ENCODE measurements at regions not wholly inside any gene's neighbourhood (a gene's known extent, or its start where the extent isn't known, plus 50 kb on each side); places are given as distances from the start of the nearest gene placed in this dataset.
A peak's percentile ranks its signal among the peaks of the same experiment; 100 is the strongest.
"Not testable (repeated sequence)": the region's sequence is repeated elsewhere in the genome, so short reads cannot be mapped to it uniquely, and the experiment has no call there.

- DNase-seq, result no peak
These were observed 491.9 kb upstream of the FSIP2 start for GRCh38 chr2:185246717-185247116.

GRCh38 chr2:185255566-185255965 is 483.0 kb upstream of the FSIP2 start:
- DNase-seq, result no peak

DNA sequence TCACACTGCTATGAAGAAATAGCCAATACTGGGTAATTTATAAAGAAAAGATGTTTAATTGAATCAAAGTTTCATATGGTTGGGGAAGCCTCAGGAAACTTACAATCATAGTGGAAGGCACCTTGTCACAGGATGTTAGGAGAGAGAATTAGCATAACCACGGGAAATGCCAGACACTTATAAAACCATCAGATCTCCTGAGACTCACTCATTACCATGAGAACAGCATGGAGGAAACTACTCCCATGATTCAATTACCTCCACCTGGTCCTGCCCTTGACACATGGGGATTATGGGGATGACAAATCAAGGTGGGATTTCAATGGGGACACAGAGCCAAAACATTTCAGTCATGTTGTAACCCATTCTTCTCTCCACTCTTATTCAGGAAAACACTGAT is 472.9 kb upstream of the FSIP2 start:
- no peak for DNase-seq

DNA sequence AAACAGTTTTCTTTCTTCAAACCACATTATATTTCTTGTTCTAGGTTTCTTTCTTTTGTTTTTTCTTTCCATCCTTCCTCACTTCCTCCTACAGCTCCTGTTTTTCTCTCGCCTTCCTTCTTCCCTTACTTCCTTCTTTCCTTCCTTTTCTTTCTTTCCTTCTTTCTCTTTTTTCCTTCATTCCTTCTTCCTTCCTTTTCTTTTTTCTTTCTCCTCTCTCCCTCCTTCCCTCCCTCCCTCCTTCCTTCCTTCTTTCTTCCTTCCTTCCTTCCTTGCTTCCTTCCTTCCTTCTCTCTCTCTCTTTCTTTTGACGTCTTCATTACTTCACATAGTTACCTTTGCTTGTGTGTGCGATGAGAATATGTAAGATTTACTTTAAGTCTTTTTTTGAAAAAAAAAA is 470.0 kb upstream of the FSIP2 start:
- DNase-seq, result no peak

GRCh38 chr2:185274718-185275484 is 463.7 kb upstream of the FSIP2 start:
- DNase-seq, result no peak

DNA sequence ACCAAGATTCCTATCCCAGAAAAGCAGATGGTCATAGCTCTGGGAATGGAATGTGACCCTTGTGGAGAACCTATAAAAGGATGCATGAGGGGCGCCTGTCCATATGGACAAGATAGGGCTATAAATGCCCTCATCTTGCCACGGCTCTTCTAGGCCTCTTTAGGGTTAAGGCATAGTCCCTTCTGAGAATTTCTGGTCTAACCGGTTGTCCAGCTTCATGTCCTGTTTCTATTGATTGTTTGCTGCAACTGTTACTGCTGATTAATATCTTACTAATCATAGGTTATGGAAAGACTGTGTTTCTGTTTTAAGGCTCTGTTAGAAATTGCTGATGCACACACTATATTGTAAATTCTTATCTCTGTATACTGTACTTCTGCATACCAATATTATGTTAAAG is 462.6 kb upstream of the FSIP2 start:
- DNase-seq, result not testable (repeated sequence)

DNA sequence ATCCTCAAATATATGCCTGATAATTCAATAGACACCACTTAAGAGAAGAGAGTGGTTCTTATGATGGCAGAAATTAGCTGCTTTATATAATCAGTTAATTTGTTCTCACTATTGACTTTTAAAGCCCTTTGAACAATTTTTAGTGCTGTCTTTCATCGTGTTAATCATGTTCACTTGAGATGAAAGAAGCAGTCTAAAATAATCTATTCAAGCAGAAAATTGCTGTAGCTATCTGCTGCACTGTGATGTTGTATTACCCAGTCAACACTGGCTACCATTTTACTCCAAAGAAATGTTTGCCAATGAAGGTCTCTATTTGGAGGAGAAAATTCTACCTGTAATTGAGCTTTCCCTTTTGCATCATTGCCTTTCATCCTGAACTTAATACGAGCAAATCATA is 459.8 kb upstream of the FSIP2 start:
- no peak for DNase-seq

- DNase-seq, result no peak
These were observed 458.6 kb upstream of the FSIP2 start for GRCh38 chr2:185279999-185280398.

- no peak for DNase-seq
These were observed 453.9 kb upstream of the FSIP2 start for GRCh38 chr2:185284696-185285095.

DNA sequence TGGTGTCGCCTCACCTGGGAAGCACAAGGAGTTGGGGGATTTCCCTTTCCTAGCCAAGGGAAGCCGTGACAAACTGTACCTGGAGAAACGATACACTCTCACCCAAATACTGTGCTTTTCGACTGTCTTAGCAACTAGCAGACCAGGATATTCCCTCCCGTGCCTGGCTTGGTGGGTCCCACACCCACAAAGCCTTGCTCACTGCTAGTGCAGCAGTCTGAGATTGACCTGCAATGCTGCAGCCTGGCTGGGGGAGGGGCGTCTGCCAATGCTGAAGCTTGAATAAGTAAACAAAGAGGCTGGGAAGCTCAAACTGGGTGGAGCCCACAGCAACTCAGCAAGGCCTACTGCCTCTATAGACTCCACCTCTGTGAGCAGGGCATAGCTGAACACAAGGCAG is 448.6 kb upstream of the FSIP2 start:
- not testable (repeated sequence) for DNase-seq

DNA sequence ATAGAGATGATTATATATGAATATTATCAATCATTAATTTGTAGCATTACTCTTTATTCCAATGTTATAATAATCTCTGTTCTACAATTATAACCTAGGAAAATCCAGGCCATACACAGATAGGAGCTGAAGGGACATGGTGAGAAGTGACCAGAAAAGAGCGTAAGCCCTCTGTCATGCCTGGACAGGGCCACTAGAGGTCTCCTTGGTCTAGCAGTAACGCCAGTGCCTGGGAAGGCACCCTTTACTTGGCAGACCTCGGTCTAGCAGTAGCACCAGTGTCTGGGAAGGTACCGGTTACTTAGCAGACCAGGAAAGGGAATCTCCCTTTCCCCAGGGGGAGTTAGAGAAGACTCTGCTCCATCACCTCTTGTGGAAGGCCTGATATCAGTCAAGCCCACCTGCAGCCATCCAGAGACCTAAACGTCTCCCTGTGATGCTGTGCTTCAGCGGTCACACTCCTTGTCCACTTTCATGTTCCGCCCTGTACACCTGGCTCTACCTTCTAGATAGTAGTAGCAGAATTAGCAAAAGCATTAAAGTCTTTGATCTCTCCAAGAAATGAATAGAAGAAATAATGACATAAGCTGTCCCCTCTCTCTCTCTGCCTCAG is 447.5 kb upstream of the FSIP2 start:
- DNase-seq, result peak in 1 of 2 donors; percentile 11

GRCh38 chr2:185299867-185300266 is 438.7 kb upstream of the FSIP2 start:
- DNase-seq, result no peak

GRCh38 chr2:185306119-185306518 is 432.5 kb upstream of the FSIP2 start:
- DNase-seq, result no peak

DNA sequence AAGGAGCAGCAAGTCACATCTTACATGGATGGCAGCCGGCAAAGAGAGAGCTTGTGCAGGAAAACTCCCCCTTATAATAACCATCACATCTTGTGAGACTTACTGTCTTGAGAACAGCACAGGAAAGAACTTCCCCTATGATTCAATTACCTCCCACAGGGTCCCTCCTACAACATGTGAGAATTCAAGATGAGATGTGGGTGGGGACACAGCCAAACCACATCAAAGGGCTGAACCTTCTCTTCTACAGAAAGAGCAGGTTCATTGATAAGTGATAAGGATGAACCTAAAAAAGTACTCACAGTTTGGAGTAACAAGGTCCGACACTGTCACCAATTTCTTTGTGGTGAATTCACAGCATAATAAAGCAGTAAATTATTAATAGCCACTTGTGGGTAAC is 422.2 kb upstream of the FSIP2 start:
- no peak for DNase-seq

- DNase-seq, result no peak
These were observed 420.3 kb upstream of the FSIP2 start for GRCh38 chr2:185318271-185318724.

GRCh38 chr2:185335879-185336278 is 402.7 kb upstream of the FSIP2 start:
- DNase-seq, result no peak

GRCh38 chr2:185337033-185337432 is 401.6 kb upstream of the FSIP2 start:
- DNase-seq, result no peak

DNA sequence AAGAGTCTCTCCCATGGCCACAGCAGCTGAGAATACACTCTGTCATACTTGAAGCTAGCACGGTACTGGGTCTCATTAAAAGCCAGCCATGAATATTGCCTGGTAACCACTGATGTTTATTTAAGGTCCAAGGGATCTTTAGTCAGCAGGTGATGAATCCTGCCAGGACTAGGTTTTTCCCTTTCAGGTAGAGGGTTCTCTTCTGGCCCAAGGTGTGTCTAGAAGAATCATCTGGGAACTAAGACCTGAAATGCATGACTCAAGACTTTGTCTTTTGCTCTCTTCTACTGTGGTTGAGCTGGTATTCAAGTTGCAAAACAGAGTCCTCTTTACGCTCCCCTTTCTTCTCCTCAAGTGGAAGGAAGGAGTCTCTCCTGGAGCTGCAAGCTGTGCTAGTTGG is 400.5 kb upstream of the FSIP2 start:
- DNase-seq, result no peak

GRCh38 chr2:185347445-185347844 is 391.2 kb upstream of the FSIP2 start:
- DNase-seq, result no peak

DNA sequence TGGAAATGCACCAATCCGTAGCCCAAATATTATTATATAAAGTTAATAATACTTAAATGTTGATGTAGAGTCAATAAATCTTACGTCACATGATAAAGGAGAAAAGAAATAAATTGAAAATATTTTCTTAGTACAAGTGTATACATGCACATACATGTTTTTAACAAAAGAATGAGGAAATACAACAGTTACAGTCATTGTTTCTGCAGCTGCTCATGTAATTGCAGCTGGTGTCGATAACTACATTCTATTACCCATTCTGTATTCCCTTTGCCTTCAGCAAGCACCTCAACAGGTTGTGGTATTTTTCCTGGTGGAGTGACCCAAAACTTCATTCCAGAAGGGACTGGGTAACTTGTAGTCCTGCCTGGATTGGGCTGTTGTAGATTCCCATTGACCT is 377.8 kb upstream of the FSIP2 start:
- no peak for DNase-seq

GRCh38 chr2:185372188-185372587 is 366.4 kb upstream of the FSIP2 start:
- peak; percentile 33 to 40 for DNase-seq

DNA sequence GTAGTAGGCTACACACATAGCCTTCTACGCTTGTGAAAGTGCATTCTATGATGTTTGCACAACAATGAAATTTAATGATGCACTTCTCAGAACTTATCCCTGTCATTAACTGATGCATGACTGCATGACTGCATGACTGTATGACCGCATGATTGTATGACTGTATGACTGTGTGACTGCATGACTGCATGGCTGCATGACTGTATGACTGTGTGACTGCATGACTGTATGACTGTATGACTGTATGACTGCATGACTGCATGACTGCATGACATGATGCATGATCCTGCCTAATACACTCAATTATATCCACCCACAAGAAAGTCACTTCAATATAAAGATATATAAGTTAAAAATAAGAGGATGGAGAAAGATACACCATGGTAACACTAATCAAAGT is 365.4 kb upstream of the FSIP2 start:
- no peak for DNase-seq

GRCh38 chr2:185374878-185375277 is 363.7 kb upstream of the FSIP2 start:
- no peak for DNase-seq

GRCh38 chr2:185375731-185376130 is 362.9 kb upstream of the FSIP2 start:
- no peak for DNase-seq

Data from right lung (tissue), 2 donors.